ENCODE measurements at regions not wholly inside any gene's neighbourhood (a gene's known extent, or its start where the extent isn't known, plus 50 kb on each side); places are given as distances from the start of the nearest gene placed in this dataset.

DNA sequence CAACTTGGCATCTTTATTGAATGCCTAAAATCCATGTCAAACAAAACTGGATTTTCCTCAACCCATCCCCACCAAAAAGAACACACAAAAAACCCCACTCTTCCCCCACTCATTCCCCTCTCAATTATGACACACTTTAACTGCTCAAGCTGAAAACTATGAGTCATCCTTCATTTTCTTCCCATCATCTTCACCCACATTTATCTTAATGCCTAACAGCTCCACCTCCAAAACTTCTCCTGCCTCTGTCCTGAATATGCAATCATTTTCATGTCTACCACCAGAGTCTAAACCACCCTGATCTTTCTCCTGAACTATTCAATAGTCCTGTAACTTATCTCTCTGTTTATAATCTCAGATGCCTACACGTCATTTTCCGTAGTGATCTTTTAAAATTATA is 239.7 kb downstream of the BCAT1 start:
- peak; percentile 2 for DNase-seq (ENCODE audit: low read depth)
- H3K4me3 ChIP-seq (ENCODE audit: low read length), result no peak overlapping the region
- TF ChIP-seq, protein P1, sequence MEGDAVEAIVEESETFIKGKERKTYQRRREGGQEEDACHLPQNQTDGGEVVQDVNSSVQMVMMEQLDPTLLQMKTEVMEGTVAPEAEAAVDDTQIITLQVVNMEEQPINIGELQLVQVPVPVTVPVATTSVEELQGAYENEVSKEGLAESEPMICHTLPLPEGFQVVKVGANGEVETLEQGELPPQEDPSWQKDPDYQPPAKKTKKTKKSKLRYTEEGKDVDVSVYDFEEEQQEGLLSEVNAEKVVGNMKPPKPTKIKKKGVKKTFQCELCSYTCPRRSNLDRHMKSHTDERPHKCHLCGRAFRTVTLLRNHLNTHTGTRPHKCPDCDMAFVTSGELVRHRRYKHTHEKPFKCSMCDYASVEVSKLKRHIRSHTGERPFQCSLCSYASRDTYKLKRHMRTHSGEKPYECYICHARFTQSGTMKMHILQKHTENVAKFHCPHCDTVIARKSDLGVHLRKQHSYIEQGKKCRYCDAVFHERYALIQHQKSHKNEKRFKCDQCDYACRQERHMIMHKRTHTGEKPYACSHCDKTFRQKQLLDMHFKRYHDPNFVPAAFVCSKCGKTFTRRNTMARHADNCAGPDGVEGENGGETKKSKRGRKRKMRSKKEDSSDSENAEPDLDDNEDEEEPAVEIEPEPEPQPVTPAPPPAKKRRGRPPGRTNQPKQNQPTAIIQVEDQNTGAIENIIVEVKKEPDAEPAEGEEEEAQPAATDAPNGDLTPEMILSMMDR (conservative IDR thresholded peaks at IDR 0.05; ENCODE audit: low read length), result no peak

DNA sequence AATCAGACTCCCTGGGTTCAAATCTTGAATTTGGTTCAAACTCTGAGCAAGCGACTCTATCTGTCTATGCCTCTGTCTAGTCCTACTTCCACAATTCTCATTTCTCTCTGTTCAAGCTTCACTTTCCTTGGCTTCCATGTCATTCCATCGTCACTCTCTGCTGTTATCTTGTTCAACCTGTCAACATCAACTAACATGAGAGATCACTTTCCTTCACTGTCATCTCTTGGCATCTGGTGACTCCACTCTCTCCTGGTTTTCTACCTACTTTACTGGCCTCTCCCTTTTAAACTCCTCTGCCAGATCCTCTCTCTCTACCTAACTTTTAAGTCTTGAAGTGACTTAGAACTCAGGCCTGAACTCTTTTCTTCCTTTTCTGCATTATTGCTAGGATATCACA is 240.2 kb downstream of the BCAT1 start:
- no peak for DNase-seq (ENCODE audit: low read depth)
- TF ChIP-seq, protein P1 (conservative IDR thresholded peaks at IDR 0.05; ENCODE audit: low read length), result no peak
- H3K4me3 ChIP-seq (ENCODE audit: low read length), result no peak overlapping the region

DNA sequence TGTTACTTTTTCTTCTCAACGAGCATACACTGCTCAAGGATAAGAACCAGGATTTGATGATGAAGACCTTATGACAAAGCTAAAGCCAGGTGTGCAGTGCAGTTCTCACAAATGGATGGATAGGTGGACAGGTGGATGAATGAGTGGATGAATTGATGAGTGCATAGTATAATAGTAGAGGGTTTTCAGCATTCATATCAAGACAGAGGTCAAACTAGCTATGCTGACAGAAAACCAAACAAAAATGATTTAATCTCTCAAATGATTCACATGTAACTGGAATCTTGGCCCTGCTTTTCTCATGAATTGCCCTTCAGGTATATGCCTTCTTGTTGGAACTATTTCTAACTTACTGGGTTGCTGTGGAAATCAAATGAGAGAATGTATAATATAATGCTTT is 240.9 kb downstream of the BCAT1 start:
- TF ChIP-seq, protein P1 (conservative IDR thresholded peaks at IDR 0.05; ENCODE audit: low read length), result no peak
- H3K4me3 ChIP-seq (ENCODE audit: low read length), result no peak overlapping the region
- no peak for DNase-seq (ENCODE audit: low read depth)

DNA sequence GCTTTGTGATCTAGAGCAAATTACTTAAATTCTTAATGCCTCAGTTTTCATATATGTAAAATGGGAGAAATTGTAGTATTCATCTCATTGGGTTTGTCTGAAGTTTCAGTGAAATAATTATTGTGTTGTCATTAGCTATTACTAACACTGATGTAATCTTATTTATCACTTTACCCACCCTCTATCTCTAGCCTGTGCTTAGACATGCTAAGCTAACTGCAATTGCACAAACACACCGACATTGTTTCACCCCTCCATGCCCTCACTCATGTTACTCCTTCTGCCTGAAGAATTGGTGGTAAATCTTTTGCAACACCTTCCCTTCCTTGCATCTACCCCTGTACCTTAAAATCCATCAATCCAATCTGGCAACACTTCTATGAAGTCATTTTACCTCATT is 241.6 kb downstream of the BCAT1 start:
- H3K4me3 ChIP-seq (ENCODE audit: low read length), result no peak overlapping the region
- DNase-seq (ENCODE audit: low read depth), result no peak
- TF ChIP-seq, protein P1 (conservative IDR thresholded peaks at IDR 0.05; ENCODE audit: low read length), result no peak

DNA sequence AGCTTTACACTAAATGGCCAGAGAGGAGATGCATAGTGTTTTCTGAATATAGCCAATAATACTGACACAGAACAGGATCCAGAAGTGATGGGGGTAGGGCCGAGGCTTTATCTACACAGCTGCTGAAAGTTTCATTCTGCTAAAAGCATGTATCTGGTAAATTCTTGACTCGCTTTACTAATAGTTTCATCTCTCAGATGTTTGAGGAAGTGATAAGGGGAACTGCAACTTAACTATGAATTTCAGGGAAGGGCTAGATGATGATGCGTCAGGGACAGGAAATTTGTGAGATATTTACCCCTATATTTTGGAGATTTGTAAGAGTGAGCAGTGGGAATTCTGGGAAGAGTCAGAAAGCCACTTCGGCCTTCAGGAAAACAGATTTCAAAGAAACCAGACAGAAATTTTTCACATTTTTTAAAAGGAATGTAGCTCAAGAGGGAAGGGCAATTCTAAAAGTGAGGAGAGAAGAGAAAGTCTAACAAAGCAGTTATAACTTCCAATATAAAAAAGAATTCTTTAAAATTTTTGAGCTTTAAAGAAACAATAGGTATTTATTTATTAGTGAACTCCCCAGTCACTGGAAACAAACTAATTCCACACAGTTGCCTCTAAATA is 243.1 kb downstream of the BCAT1 start:
- H3K4me3 ChIP-seq (ENCODE audit: low read length), result no peak overlapping the region
- TF ChIP-seq, protein P1 (conservative IDR thresholded peaks at IDR 0.05; ENCODE audit: low read length), result no peak
- DNase-seq (ENCODE audit: low read depth), result peak; percentile 2

DNA sequence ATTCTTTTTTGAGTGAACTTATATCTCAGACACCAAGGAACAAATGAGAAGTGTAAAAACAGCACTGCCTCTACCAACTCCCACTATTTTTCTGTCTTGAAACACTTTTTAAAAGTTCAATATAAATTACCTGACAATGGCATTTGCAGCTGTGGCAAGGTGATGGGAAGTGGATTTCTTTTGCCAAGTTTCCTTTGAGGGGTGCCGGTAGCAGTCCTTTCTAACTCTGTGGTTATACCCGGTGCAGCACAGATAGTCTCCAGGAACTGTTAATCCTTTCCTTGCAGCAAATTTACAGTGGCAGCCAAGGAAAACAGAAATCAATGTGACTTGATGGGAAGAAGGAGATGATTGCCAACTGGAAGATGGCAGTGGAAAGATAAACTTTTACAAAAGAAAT is 243.7 kb downstream of the BCAT1 start:
- TF ChIP-seq, protein P1 (conservative IDR thresholded peaks at IDR 0.05; ENCODE audit: low read length), result no peak
- no peak for DNase-seq (ENCODE audit: low read depth)
- H3K4me3 ChIP-seq (ENCODE audit: low read length), result no peak overlapping the region

DNA sequence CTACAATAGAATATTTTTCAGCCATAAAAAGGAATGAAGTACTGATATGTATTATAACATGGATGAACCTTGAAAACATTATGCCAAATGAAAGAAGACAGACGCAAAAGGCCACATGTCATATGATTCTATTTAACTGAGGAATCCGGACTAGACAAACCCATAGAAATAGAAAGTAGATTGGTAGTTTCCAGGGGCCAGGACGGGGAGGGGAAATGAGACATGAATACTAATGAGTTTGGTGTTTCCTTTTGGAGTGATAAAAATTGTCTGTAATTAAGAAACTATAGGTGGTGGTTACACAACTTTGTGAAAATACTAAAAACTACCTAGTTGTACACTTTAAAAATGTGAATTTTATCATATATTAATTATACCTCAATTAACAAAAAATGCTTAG is 247.6 kb downstream of the BCAT1 start:
- DNase-seq (ENCODE audit: low read depth), result no peak
- TF ChIP-seq, protein P1 (conservative IDR thresholded peaks at IDR 0.05; ENCODE audit: low read length), result no peak
- no peak overlapping the region for H3K4me3 ChIP-seq (ENCODE audit: low read length)

Measured in AG10803 (cell line).